ENCODE measurements at regions not wholly inside any gene's neighbourhood (a gene's known extent, or its start where the extent isn't known, plus 50 kb on each side); places are given as distances from the start of the nearest gene placed in this dataset.

- no peak for DNase-seq (ENCODE audit: low read depth in 2 of 2)
These were observed 238.9 kb downstream of the MAFB start for GRCh38 chr20:40449974-40450616.

- DNase-seq (ENCODE audit: low read depth in 2 of 2), result no peak
These were observed 239.8 kb downstream of the MAFB start for GRCh38 chr20:40449144-40449690.

- DNase-seq (ENCODE audit: low read depth in 2 of 2), result no peak
These were observed 242.1 kb downstream of the MAFB start for GRCh38 chr20:40446888-40447287.

GRCh38 chr20:40444516-40444915, 244.5 kb downstream of the MAFB start:
- no peak for DNase-seq (ENCODE audit: low read depth in 2 of 2)

GRCh38 chr20:40443753-40444152, 245.3 kb downstream of the MAFB start:
- no peak for DNase-seq (ENCODE audit: low read depth in 2 of 2)

- DNase-seq (ENCODE audit: low read depth in 2 of 2), result no peak
These were observed 246.7 kb downstream of the MAFB start for GRCh38 chr20:40442181-40442963.

- DNase-seq (ENCODE audit: low read depth in 2 of 2), result no peak
These were observed 247.3 kb downstream of the MAFB start for GRCh38 chr20:40441771-40442170.

- DNase-seq (ENCODE audit: low read depth in 2 of 2), result no peak
These were observed 250.7 kb downstream of the MAFB start for GRCh38 chr20:40438161-40438830.

- DNase-seq (ENCODE audit: low read depth in 2 of 2), result no peak
These were observed 253.0 kb downstream of the MAFB start for GRCh38 chr20:40436011-40436410.

GRCh38 chr20:40435146-40435895, 253.7 kb downstream of the MAFB start:
- no peak for DNase-seq (ENCODE audit: low read depth in 2 of 2)

- DNase-seq (ENCODE audit: low read depth in 2 of 2), result no peak
These were observed 254.9 kb downstream of the MAFB start for GRCh38 chr20:40434122-40434521.

GRCh38 chr20:40433341-40433861, 255.6 kb downstream of the MAFB start:
- no peak for DNase-seq (ENCODE audit: low read depth in 2 of 2)

GRCh38 chr20:40431611-40432010, 257.4 kb downstream of the MAFB start:
- DNase-seq (ENCODE audit: low read depth in 2 of 2), result no peak

- no peak for DNase-seq (ENCODE audit: low read depth in 2 of 2)
These were observed 257.9 kb downstream of the MAFB start for GRCh38 chr20:40431112-40431511.

- no peak for DNase-seq (ENCODE audit: low read depth in 2 of 2)
These were observed 262.0 kb downstream of the MAFB start for GRCh38 chr20:40427026-40427425.

- DNase-seq (ENCODE audit: low read depth in 2 of 2), result no peak
These were observed 264.3 kb downstream of the MAFB start for GRCh38 chr20:40424695-40425094.

GRCh38 chr20:40422656-40423055, 266.4 kb downstream of the MAFB start:
- DNase-seq (ENCODE audit: low read depth in 2 of 2), result no peak

GRCh38 chr20:40416274-40416673, 272.8 kb downstream of the MAFB start:
- no peak for DNase-seq (ENCODE audit: low read depth in 2 of 2)

- no peak for DNase-seq (ENCODE audit: low read depth in 2 of 2)
These were observed 274.0 kb downstream of the MAFB start for GRCh38 chr20:40414843-40415615.

GRCh38 chr20:40410028-40410427, 279.0 kb downstream of the MAFB start:
- DNase-seq (ENCODE audit: low read depth in 2 of 2), result no peak

GRCh38 chr20:40397467-40397866, 291.6 kb downstream of the MAFB start:
- no peak for DNase-seq (ENCODE audit: low read depth in 2 of 2)
